ENCODE measurements at regions not wholly inside any gene's neighbourhood (a gene's known extent, or its start where the extent isn't known, plus 50 kb on each side); places are given as distances from the start of the nearest gene placed in this dataset.

GRCh38 chr12:86744547-86745212, 488.5 kb upstream of the MGAT4C start:
- intact Hi-C loops (cut with micrococcal nuclease), result no loop called here
- no TSS peak for BruUV-seq (replicated peaks)
- no peak for DNase-seq (ENCODE audit: unreplicated experiment)
- no peaks in the 10 kb centered on the region for H3K27me3 Mint-ChIP-seq (ENCODE audit: insufficient read depth, unreplicated experiment)
- TF ChIP-seq CTCF (IDR thresholded peaks at IDR 0.05; ENCODE audit: unreplicated experiment), result no peak
- no peaks in the 10 kb centered on the region for H3K4me1 Mint-ChIP-seq (ENCODE audit: insufficient read depth, unreplicated experiment)
- H3K9me3 Mint-ChIP-seq (ENCODE audit: unreplicated experiment), result no peaks in the 10 kb centered on the region
- CTCF ChIA-PET, result no interaction called here
- POLR2A ChIA-PET, result interaction anchor here (0.8 kb wide), 1 partner anchor 16 kb away, joined by 3 read pairs; no protein-coding TSS in a partner anchor
- no peaks in the 10 kb centered on the region for H3K36me3 Mint-ChIP-seq (ENCODE audit: insufficient read depth, unreplicated experiment)
- H3K27ac Mint-ChIP-seq (ENCODE audit: low read depth, unreplicated experiment), result no peak overlapping the region
- H3K4me3 Mint-ChIP-seq (ENCODE audit: unreplicated experiment), result no peak overlapping the region

- H3K4me3 Mint-ChIP-seq (ENCODE audit: unreplicated experiment), result no peak overlapping the region
- BruUV-seq (replicated peaks), result no TSS peak
These were observed 487.8 kb upstream of the MGAT4C start for GRCh38 chr12:86743875-86744536.

GRCh38 chr12:86741531-86741930, 485.3 kb upstream of the MGAT4C start:
- BruUV-seq (replicated peaks), result no TSS peak

More at GRCh38 chr12:86743875-86744536, 487.8 kb upstream of the MGAT4C start:
- ChIA-PET CTCF (interaction anchor here (1.1 kb wide), 1 partner anchor 15 kb away, joined by 5 read pairs; no protein-coding TSS in a partner anchor), POLR2A (interaction anchor here (0.6 to 0.7 kb wide), 3 partner anchors 16 to 46 kb away, joined by 3 to 4 read pairs (median 3); no protein-coding TSS in a partner anchor)
- DNase-seq (ENCODE audit: unreplicated experiment), result no peak
- no peaks in the 10 kb centered on the region for H3K36me3 Mint-ChIP-seq (ENCODE audit: insufficient read depth, unreplicated experiment)
- no peaks in the 10 kb centered on the region for H3K4me1 Mint-ChIP-seq (ENCODE audit: insufficient read depth, unreplicated experiment)
- intact Hi-C loops (cut with micrococcal nuclease), result no loop called here
- no peaks in the 10 kb centered on the region for H3K9me3 Mint-ChIP-seq (ENCODE audit: unreplicated experiment)
- no peak for TF ChIP-seq CTCF (IDR thresholded peaks at IDR 0.05; ENCODE audit: unreplicated experiment)
- no peak overlapping the region for H3K27ac Mint-ChIP-seq (ENCODE audit: low read depth, unreplicated experiment)
- H3K27me3 Mint-ChIP-seq (ENCODE audit: insufficient read depth, unreplicated experiment), result no peaks in the 10 kb centered on the region

More at GRCh38 chr12:86741531-86741930, 485.3 kb upstream of the MGAT4C start:
- Mint-ChIP-seq H3K9me3 (ENCODE audit: unreplicated experiment) (no peaks in the 10 kb centered on the region), H3K4me3 (ENCODE audit: unreplicated experiment) (no peak overlapping the region), H3K27me3 (ENCODE audit: insufficient read depth, unreplicated experiment) (no peaks in the 10 kb centered on the region), H3K36me3 (ENCODE audit: insufficient read depth, unreplicated experiment) (no peaks in the 10 kb centered on the region), H3K27ac (ENCODE audit: low read depth, unreplicated experiment) (no peak overlapping the region), H3K4me1 (ENCODE audit: insufficient read depth, unreplicated experiment) (no peaks in the 10 kb centered on the region)
- DNase-seq (ENCODE audit: unreplicated experiment), result no peak
- ChIA-PET CTCF (no interaction called here), POLR2A (no interaction called here)
- intact Hi-C loops (cut with micrococcal nuclease), result no loop called here
- TF ChIP-seq CTCF (IDR thresholded peaks at IDR 0.05; ENCODE audit: unreplicated experiment), result no peak
